Thyroid gland (tissue), 4 donors: ENCODE measurements at regions not wholly inside any gene's neighbourhood (a gene's known extent, or its start where the extent isn't known, plus 50 kb on each side); places are given as distances from the start of the nearest gene placed in this dataset.

Experiments
- DNase-seq, 2 donors: peaks; one replicate each; pipeline ENCODE4 v3.0.0-alpha.2; 2019
- H3K27ac ChIP-seq, 3 donors: fragments of 200-600 bp; sonication (generic); 1 replicate in 2 of 3; 2 replicates in 1 of 3; pipeline ENCODE4 v1.5.1; 2016 to 2019; ENCODE audit warnings: mild to moderate bottlenecking in 1 of 3, moderate library complexity in 1 of 3
- H3K27me3 ChIP-seq: fragments of 200-600 bp; sonication (generic); one replicate; pipeline ENCODE4 v1.5.1; 2019
- H3K36me3 ChIP-seq, 2 donors: fragments of 200-600 bp; sonication (generic); one replicate each; pipeline ENCODE4 v1.5.1; 2016 to 2019
- H3K4me1 ChIP-seq, 2 donors: fragments of 200-600 bp; sonication (generic); one replicate each; pipeline ENCODE4 v1.5.1; 2017 to 2019
- H3K4me3 ChIP-seq, 3 donors: fragments of 200-600 bp; sonication (generic); replicated peaks in 1 of 3; 1 replicate in 2 of 3; 2 replicates in 1 of 3; pipeline ENCODE4 v1.5.1; 2016; ENCODE audit warnings: mild to moderate bottlenecking in 1 of 3
- H3K9me3 ChIP-seq: fragments of 200-600 bp; sonication (generic); one replicate; pipeline ENCODE4 v1.5.1; 2017
- CTCF ChIP-seq, 6 experiments: fragments of 200-600 bp in 3 of 6; fragments of 450-650 bp in 3 of 6; sonication (generic) in 3 of 6; IDR thresholded peaks; one replicate each; pipeline ENCODE4 v1.5.1; 2016 to 2019; ENCODE audit warnings: antibody characterized with exemption in 6 of 6, mild to moderate bottlenecking in 2 of 6, inconsistent platforms in 1 of 6, moderate library complexity in 1 of 6
- POLR2A ChIP-seq, 2 donors: fragments of 450-650 bp; IDR thresholded peaks; one replicate each; pipeline ENCODE4 v1.6.1; 2017; ENCODE audit warnings: antibody characterized with exemption in 2 of 2, mild to moderate bottlenecking in 2 of 2, moderate library complexity in 1 of 2
- WGBS, 2 donors: methylation state at CpG; one replicate each; pipeline ENCODE4 v1.1.5; 2017; 5-methylcytosine and 5-hydroxymethylcytosine counted together
- intact Hi-C: fragments of 100-400 bp; cut with DNase I; formaldehyde crosslinking; loops from one replicate; pipeline ENCODE4 v1.15.1; 2023

GRCh38 chr3:193794002-193794881, 201.2 kb downstream of the OPA1 start:
- TF ChIP-seq POLR2A (IDR thresholded peaks at IDR 0.05) (no peak), CTCF (IDR thresholded peaks at IDR 0.05) (no peak)
- no peaks in the 10 kb centered on the region for H3K9me3 ChIP-seq
- H3K4me1 ChIP-seq, result peaks cover 5 to 12% of the 10 kb centered on the region in 2 donors
- intact Hi-C loops, result no loop called here
- H3K27me3 ChIP-seq, result no peaks in the 10 kb centered on the region
- H3K4me3 ChIP-seq, result no peak overlapping the region
- no peaks in the 10 kb centered on the region for H3K36me3 ChIP-seq
- DNase-seq, result no peak
- WGBS, 2 donors, result 69% methylated on average over 11 of the region's 11 CpGs
- no peak overlapping the region for H3K27ac ChIP-seq

GRCh38 chr3:193795062-193795690, 202.2 kb downstream of the OPA1 start:
- Histone ChIP-seq H3K27ac (no peak overlapping the region), H3K4me1 (peaks cover 5 to 12% of the 10 kb centered on the region in 2 donors), H3K36me3 (no peaks in the 10 kb centered on the region), H3K4me3 (no peak overlapping the region), H3K27me3 (no peaks in the 10 kb centered on the region), H3K9me3 (no peaks in the 10 kb centered on the region)
- DNase-seq, result no peak
- TF ChIP-seq CTCF (IDR thresholded peaks at IDR 0.05) (no peak), POLR2A (IDR thresholded peaks at IDR 0.05) (no peak)
- 82 to 85% methylated on average over 12 of the region's 12 CpGs for WGBS, 2 donors
- intact Hi-C loops, result no loop called here

GRCh38 chr3:193796089-193796488, 203.1 kb downstream of the OPA1 start:
- Histone ChIP-seq H3K4me3 (no peak overlapping the region), H3K9me3 (no peaks in the 10 kb centered on the region), H3K27ac (no peak overlapping the region), H3K36me3 (no peaks in the 10 kb centered on the region), H3K4me1 (peaks cover 5 to 11% of the 10 kb centered on the region in 2 donors), H3K27me3 (no peaks in the 10 kb centered on the region)
- intact Hi-C loops, result no loop called here
- TF ChIP-seq POLR2A (IDR thresholded peaks at IDR 0.05) (no peak), CTCF (IDR thresholded peaks at IDR 0.05) (no peak)
- WGBS, 2 donors, result 93 to 95% methylated on average over 10 of the region's 10 CpGs
- no peak for DNase-seq

- Histone ChIP-seq H3K4me3 (no peak overlapping the region), H3K36me3 (no peaks in the 10 kb centered on the region), H3K27ac (no peak overlapping the region), H3K27me3 (no peaks in the 10 kb centered on the region), H3K4me1 (no peaks in the 10 kb centered on the region), H3K9me3 (no peaks in the 10 kb centered on the region)
- no peak for TF ChIP-seq CTCF (IDR thresholded peaks at IDR 0.05)
- no peak for TF ChIP-seq POLR2A (IDR thresholded peaks at IDR 0.05)
- 94 to 95% methylated on average over 5 of the region's 5 CpGs for WGBS, 2 donors
- intact Hi-C loops, result no loop called here
- DNase-seq, result no peak
These were observed 204.6 kb downstream of the OPA1 start for GRCh38 chr3:193797566-193797965.

GRCh38 chr3:193798051-193798450, 205.0 kb downstream of the OPA1 start:
- Histone ChIP-seq H3K9me3 (no peaks in the 10 kb centered on the region), H3K4me3 (no peak overlapping the region), H3K27me3 (no peaks in the 10 kb centered on the region), H3K27ac (no peak overlapping the region), H3K4me1 (no peaks in the 10 kb centered on the region), H3K36me3 (no peaks in the 10 kb centered on the region)
- TF ChIP-seq POLR2A (IDR thresholded peaks at IDR 0.05) (no peak), CTCF (IDR thresholded peaks at IDR 0.05) (no peak)
- no peak for DNase-seq
- 85 to 95% methylated on average over 4 of the region's 4 CpGs for WGBS, 2 donors
- intact Hi-C loops, result no loop called here
